COLO829 (cell line): ENCODE measurements at regions not wholly inside any gene's neighbourhood (a gene's known extent, or its start where the extent isn't known, plus 50 kb on each side); places are given as distances from the start of the nearest gene placed in this dataset.
"Not testable (repeated sequence)": the region's sequence is repeated elsewhere in the genome, so short reads cannot be mapped to it uniquely, and the experiment has no call there.

Experiments
- DNase-seq: peaks from one replicate; pipeline ENCODE4 v3.0.0; 2012; ENCODE audit warnings: low spot score

DNA sequence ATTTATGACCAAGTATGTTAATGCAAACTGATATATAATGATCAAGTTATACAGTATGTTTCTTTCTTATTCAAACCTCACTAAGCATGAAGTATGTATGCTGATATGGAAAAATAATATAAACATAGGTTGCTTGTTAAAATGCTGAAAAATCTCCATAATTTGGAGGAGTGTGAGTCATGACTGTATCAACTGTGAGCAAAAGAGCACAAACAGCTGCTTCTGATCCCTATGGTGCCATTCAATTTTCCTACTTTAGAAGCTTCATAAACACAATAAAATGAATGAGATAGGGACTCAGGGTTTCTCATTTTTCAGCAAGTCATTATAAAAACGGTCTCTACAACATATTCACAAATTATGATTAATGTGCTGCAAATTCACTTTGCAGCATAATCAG lies 129.9 kb upstream of the TFPI start:
- DNase-seq = no peak

GRCh38 chr2:187686416-187687024 lies 132.3 kb upstream of the TFPI start:
- DNase-seq = no peak

- DNase-seq = no peak
Observed at GRCh38 chr2:187687585-187687984, 133.3 kb upstream of the TFPI start.

GRCh38 chr2:187689372-187689771 lies 135.1 kb upstream of the TFPI start:
- peak; percentile 55 for DNase-seq

GRCh38 chr2:187693923-187694322 lies 139.7 kb upstream of the TFPI start:
- no peak for DNase-seq

GRCh38 chr2:187696644-187697043 lies 142.4 kb upstream of the TFPI start:
- DNase-seq = not testable (repeated sequence)

DNA sequence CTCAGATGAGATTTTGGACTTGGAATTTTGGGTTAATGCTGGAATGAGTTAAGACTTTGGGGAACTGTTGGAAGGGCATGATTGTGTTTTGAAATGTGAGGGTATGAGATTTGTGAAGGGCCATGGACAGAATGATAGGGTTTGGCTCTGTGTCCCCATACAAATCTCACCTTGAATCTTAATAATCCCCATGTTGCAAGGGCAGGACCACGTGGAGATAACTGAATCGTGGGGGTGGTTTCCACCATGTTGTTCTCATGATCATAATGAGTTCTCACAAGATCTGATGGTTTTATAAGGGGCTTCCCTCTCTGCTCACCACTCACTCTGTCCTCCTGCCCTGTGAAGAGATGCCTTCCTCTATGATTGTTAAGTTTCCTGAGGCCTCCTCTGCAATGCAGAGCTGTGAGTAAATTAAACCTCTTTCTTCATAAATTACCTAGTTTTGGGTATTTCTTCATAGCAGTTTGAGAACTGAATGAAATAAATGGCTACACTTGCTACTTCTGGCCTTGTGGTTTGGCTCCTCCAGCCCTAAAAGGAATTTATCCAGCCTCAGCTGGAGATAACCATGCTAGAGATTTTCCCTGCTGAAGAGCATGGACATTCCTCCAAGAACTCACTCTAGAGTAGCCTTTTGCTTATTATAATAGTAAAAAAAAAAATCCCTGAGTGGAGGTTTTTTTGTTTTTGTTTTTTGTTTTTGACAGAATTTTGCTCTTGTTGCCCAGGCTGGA lies 144.3 kb upstream of the TFPI start:
- DNase-seq = no peak

- DNase-seq = no peak
Observed at GRCh38 chr2:187702157-187702556, 147.9 kb upstream of the TFPI start.

DNA sequence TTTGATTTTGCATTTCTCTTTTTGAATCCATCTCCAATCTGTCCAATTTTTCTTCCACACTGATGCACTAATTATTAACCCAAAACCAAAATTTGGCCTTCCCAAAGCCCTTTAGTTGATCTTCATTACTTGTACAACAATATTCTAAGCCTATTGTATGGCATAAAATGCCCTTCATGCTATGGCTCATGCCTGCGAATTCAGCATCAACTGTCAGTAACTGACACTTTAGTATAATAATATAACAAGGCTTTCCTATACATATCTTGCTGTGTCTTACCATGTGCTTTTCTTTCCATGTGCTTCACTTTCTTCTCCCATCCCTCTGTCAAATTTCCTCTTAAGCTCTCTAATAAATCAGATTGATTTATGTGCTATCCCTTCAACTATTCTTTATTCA lies 154.0 kb upstream of the TFPI start:
- DNase-seq = no peak

DNA sequence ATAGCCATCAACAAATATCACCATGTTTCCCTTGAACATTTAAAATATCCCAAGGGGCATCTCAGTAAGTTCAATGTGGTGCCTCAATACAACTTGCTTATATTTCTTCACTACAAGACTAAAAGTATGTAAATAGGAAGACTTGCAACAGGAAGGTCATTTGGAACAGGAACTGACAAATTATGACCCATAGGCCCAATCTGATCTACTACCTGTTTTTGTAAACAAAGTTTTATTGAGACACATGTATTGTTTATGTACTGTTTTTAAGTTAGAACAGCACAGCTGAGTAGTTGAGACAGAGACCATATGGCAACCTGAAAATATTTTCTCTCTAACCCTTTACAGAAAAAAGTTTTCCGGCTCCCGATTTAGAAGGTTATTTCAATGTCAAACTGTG lies 154.8 kb upstream of the TFPI start:
- no peak for DNase-seq

GRCh38 chr2:187710791-187711521 lies 156.7 kb upstream of the TFPI start:
- no peak for DNase-seq

DNA sequence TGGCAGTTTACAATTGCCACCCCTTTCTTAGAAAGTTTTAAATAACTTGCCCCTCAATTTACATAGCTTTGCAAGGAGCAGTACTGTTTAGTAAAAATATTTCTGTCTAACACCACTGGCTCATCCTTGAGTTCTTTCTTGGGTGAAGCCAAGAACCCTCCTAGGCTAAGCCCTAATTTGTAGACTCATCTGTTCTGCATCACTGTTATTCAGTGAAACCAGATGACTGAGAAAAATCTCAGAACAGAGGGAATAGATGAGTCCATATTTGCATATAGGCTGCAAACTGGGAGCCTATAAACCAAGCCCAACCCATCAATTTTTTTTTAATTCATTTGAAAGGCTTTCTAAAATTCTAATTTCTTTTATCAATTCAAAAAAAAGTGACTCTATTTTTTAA lies 161.4 kb upstream of the TFPI start:
- DNase-seq = no peak

GRCh38 chr2:187716301-187716700 lies 162.1 kb upstream of the TFPI start:
- DNase-seq = no peak

- no peak for DNase-seq
Observed at GRCh38 chr2:187718092-187718491, 163.9 kb upstream of the TFPI start.

DNA sequence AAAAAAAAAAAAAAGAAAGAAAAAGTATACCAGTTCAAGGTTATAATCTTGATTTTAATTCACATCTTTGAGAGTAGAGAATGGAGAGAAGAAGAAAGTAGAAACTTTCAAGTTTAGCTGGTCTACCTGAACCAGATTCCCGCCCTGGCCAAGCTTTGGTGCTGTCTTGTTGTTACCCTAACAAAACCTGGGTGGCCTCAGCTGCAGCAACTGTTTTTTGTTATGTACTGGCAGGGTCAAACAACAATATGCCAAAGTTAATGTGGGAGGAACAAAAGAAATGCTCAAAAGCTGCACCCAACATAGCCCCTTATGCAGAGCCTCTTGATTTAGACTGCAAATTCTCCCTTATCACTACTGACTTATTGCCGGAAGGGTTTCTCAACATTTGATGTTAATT lies 165.3 kb upstream of the TFPI start:
- no peak for DNase-seq

DNA sequence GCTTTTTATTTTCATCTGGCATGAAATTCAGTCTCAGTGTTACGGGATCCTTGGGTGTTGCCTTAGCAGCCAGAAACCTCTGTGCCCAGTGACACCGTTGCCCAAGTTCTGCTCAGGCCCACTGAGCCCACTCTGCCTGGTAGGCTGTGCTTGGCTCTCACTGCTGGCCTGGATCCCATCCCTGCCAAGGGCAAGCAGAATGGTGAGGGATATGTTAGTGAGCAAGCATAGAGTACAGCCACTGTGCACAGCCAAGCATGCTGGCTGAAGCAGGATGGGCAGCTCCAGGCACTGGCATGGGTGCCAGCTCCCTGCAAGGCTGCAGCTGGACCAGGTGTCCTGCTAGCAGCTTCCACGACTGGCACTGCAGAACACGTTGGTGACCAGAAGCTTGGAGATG lies 194.7 kb upstream of the TFPI start:
- no peak for DNase-seq

GRCh38 chr2:187749804-187750431 lies 195.7 kb upstream of the TFPI start:
- no peak for DNase-seq

DNA sequence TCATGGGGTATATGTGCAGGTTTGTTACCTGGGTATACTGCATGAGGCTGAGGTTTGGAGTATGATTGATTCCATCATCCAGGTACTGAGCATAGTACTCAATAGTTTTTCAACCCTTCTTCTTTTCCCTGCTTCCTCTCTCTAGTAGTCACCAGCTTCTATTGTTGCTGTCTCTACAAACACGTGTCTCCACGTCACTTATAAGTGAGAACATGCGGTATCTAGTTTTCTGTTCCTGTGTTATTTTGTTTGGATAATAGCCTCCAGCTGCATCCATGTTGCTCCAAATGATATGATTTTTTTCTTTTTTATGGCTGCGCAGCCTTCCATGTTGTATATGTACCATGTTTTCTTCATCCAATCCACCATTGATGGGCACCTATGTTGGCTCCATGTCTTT lies 214.8 kb upstream of the TFPI start:
- no peak for DNase-seq

GRCh38 chr2:187769437-187769836 lies 215.2 kb upstream of the TFPI start:
- no peak for DNase-seq

- no peak for DNase-seq
Observed at GRCh38 chr2:187774551-187775071, 220.4 kb upstream of the TFPI start.

DNA sequence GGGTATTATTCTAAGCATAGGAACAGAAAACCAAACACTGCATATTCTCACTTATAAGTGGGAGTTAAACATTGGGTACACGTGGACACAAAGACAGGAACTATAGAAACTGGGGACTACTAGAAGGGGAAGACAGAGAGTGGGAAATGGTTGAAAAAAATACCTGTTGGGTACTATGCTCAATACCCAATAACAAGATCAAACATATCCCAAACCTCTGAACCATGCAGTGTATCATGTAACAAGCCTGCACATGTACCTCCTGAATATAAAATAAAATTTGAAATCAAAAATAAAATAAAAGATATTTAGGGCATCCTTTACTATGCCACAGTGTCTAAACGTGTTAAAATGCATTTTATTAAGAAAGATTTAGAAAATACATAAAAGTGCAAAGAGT lies 221.0 kb upstream of the TFPI start:
- DNase-seq = no peak

- no peak for DNase-seq
Observed at GRCh38 chr2:187775651-187776050, 221.4 kb upstream of the TFPI start.

DNA sequence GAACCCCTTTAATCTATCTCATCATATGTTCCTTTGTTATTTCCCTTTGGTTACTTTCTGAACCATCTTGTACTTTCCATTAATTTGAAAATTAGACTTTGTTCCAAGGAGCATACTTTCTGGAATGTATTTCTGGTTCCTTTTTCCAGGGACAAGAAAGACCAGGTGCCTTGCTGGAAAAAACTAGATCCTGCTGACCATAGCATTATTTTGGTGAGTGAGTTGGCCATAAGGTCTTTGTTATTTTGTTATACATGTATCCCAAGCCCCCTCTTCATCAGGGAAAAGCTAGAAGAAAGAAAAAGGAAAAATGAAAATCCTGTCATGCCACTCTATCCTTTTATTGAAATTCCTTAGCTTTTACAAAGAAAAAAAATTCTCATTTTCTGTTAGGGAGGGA lies 228.1 kb upstream of the TFPI start:
- DNase-seq = no peak
